ENCODE measurements at regions not wholly inside any gene's neighbourhood (a gene's known extent, or its start where the extent isn't known, plus 50 kb on each side); places are given as distances from the start of the nearest gene placed in this dataset.

- Mint-ChIP-seq H3K36me3 (ENCODE audit: low read depth, unreplicated experiment) (peaks cover 1% of the 10 kb centered on the region), H3K9me3 (ENCODE audit: unreplicated experiment) (peaks cover 5% of the 10 kb centered on the region), H3K4me3 (ENCODE audit: unreplicated experiment) (no peak overlapping the region), H3K27me3 (ENCODE audit: low read depth, unreplicated experiment) (no peaks in the 10 kb centered on the region), H3K4me1 (ENCODE audit: low read depth, unreplicated experiment) (no peaks in the 10 kb centered on the region), H3K27ac (ENCODE audit: unreplicated experiment) (no peak overlapping the region)
- no peaks in the 10 kb centered on the region for H3K4me1 ChIP-seq (ENCODE audit: insufficient read depth, low read length)
- H2AFZ ChIP-seq (ENCODE audit: low read depth, low read length) = no peak overlapping the region
- no peak overlapping the region for H3K27ac ChIP-seq (ENCODE audit: low read depth, low read length)
- H3K9me3 ChIP-seq (ENCODE audit: insufficient read depth, low read depth, low read length) = no peaks in the 10 kb centered on the region
- DNase-seq (ENCODE audit: low read depth) = no peak
- FAIRE-seq = no peak
- H3K27me3 ChIP-seq (ENCODE audit: insufficient read depth, low read length) = no peaks in the 10 kb centered on the region
- no peak overlapping the region for H3K4me2 ChIP-seq (ENCODE audit: low read length)
- no peak overlapping the region for H3K4me3 ChIP-seq (ENCODE audit: insufficient read depth, low read depth, low read length)
- no peaks in the 10 kb centered on the region for H4K20me1 ChIP-seq (ENCODE audit: insufficient read depth, low read length)
- H3K9ac ChIP-seq (ENCODE audit: low read length) = no peak overlapping the region
- TF ChIP-seq, protein P1, sequence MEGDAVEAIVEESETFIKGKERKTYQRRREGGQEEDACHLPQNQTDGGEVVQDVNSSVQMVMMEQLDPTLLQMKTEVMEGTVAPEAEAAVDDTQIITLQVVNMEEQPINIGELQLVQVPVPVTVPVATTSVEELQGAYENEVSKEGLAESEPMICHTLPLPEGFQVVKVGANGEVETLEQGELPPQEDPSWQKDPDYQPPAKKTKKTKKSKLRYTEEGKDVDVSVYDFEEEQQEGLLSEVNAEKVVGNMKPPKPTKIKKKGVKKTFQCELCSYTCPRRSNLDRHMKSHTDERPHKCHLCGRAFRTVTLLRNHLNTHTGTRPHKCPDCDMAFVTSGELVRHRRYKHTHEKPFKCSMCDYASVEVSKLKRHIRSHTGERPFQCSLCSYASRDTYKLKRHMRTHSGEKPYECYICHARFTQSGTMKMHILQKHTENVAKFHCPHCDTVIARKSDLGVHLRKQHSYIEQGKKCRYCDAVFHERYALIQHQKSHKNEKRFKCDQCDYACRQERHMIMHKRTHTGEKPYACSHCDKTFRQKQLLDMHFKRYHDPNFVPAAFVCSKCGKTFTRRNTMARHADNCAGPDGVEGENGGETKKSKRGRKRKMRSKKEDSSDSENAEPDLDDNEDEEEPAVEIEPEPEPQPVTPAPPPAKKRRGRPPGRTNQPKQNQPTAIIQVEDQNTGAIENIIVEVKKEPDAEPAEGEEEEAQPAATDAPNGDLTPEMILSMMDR (IDR thresholded peaks at IDR 0.05; ENCODE audit: insufficient read depth, low read depth, low read length) = no peak
- TF ChIP-seq EZH2 (IDR thresholded peaks at IDR 0.05; ENCODE audit: insufficient read depth, low read length) = no peak
- no peaks in the 10 kb centered on the region for H3K36me3 ChIP-seq (ENCODE audit: insufficient read depth, low read length)
- no peaks in the 10 kb centered on the region for H3K79me2 ChIP-seq (ENCODE audit: insufficient read depth, low read length)
Observed at GRCh38 chr6:112549749-112550148, 202.6 kb downstream of the RFPL4B start.

GRCh38 chr6:112557435-112557834, 210.3 kb downstream of the RFPL4B start:
- no peaks in the 10 kb centered on the region for H3K36me3 Mint-ChIP-seq (ENCODE audit: low read depth, unreplicated experiment)
- peaks cover under 1% of the 10 kb centered on the region for H3K4me1 ChIP-seq (ENCODE audit: insufficient read depth, low read length)
- H4K20me1 ChIP-seq (ENCODE audit: insufficient read depth, low read length) = no peaks in the 10 kb centered on the region
- H3K4me1 Mint-ChIP-seq (ENCODE audit: low read depth, unreplicated experiment) = peaks cover 6% of the 10 kb centered on the region
- H3K9me3 ChIP-seq (ENCODE audit: insufficient read depth, low read depth, low read length) = no peaks in the 10 kb centered on the region
- H3K27me3 Mint-ChIP-seq (ENCODE audit: low read depth, unreplicated experiment) = no peaks in the 10 kb centered on the region
- no peak overlapping the region for H3K4me2 ChIP-seq (ENCODE audit: low read length)
- DNase-seq (ENCODE audit: low read depth) (peak; percentile 26), FAIRE-seq (no peak)
- TF ChIP-seq, protein P1 (IDR thresholded peaks at IDR 0.05; ENCODE audit: insufficient read depth, low read depth, low read length) = no peak
- TF ChIP-seq EZH2 (IDR thresholded peaks at IDR 0.05; ENCODE audit: insufficient read depth, low read length) = no peak
- H3K27me3 ChIP-seq (ENCODE audit: insufficient read depth, low read length) = no peaks in the 10 kb centered on the region
- no peak overlapping the region for H2AFZ ChIP-seq (ENCODE audit: low read depth, low read length)
- H3K4me3 Mint-ChIP-seq (ENCODE audit: unreplicated experiment) = no peak overlapping the region
- H3K4me3 ChIP-seq (ENCODE audit: insufficient read depth, low read depth, low read length) = no peak overlapping the region
- no peaks in the 10 kb centered on the region for H3K9me3 Mint-ChIP-seq (ENCODE audit: unreplicated experiment)
- H3K27ac Mint-ChIP-seq (ENCODE audit: unreplicated experiment) = no peak overlapping the region
- no peak overlapping the region for H3K9ac ChIP-seq (ENCODE audit: low read length)
- no peaks in the 10 kb centered on the region for H3K79me2 ChIP-seq (ENCODE audit: insufficient read depth, low read length)
- H3K36me3 ChIP-seq (ENCODE audit: insufficient read depth, low read length) = no peaks in the 10 kb centered on the region
- H3K27ac ChIP-seq (ENCODE audit: low read depth, low read length) = no peak overlapping the region

DNA sequence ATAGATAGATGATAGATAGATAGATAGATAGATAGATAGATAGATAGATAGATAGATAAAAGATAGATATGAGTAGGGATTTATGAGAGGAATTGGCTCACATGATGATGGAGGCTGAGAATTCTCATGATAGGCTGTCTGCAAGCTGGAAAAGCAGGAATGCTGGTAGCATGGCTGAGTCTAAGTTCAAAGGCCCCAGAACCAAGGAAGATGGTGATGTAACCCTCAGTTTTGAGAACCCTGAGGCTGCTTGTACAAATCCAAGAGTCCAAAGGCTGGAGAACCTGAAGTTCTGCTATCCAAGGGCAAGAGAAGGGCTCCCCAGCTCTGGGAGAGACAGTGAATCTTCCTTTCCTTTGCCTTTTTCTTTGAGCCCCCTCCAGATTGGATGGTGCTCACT, 210.8 kb downstream of the RFPL4B start:
- H4K20me1 ChIP-seq (ENCODE audit: insufficient read depth, low read length) = no peaks in the 10 kb centered on the region
- FAIRE-seq = no peak
- no peaks in the 10 kb centered on the region for H3K27me3 Mint-ChIP-seq (ENCODE audit: low read depth, unreplicated experiment)
- no peak overlapping the region for H3K4me2 ChIP-seq (ENCODE audit: low read length)
- H3K4me1 Mint-ChIP-seq (ENCODE audit: low read depth, unreplicated experiment) = peaks cover 11% of the 10 kb centered on the region
- H3K9me3 Mint-ChIP-seq (ENCODE audit: unreplicated experiment) = no peaks in the 10 kb centered on the region
- no peaks in the 10 kb centered on the region for H3K36me3 ChIP-seq (ENCODE audit: insufficient read depth, low read length)
- peaks cover 6% of the 10 kb centered on the region for H3K4me1 ChIP-seq (ENCODE audit: insufficient read depth, low read length)
- H3K9ac ChIP-seq (ENCODE audit: low read length) = no peak overlapping the region
- H3K4me3 ChIP-seq (ENCODE audit: insufficient read depth, low read depth, low read length) = no peak overlapping the region
- H2AFZ ChIP-seq (ENCODE audit: low read depth, low read length) = no peak overlapping the region
- H3K4me3 Mint-ChIP-seq (ENCODE audit: unreplicated experiment) = no peak overlapping the region
- H3K27ac ChIP-seq (ENCODE audit: low read depth, low read length) = no peak overlapping the region
- no peak overlapping the region for H3K27ac Mint-ChIP-seq (ENCODE audit: unreplicated experiment)
- no peak for TF ChIP-seq EZH2 (IDR thresholded peaks at IDR 0.05; ENCODE audit: insufficient read depth, low read length)
- H3K79me2 ChIP-seq (ENCODE audit: insufficient read depth, low read length) = no peaks in the 10 kb centered on the region
- H3K36me3 Mint-ChIP-seq (ENCODE audit: low read depth, unreplicated experiment) = no peaks in the 10 kb centered on the region
- no peaks in the 10 kb centered on the region for H3K27me3 ChIP-seq (ENCODE audit: insufficient read depth, low read length)
- DNase-seq (ENCODE audit: low read depth) = no peak
- H3K9me3 ChIP-seq (ENCODE audit: insufficient read depth, low read depth, low read length) = no peaks in the 10 kb centered on the region
